ENCODE measurements at regions not wholly inside any gene's neighbourhood (a gene's known extent, or its start where the extent isn't known, plus 50 kb on each side); places are given as distances from the start of the nearest gene placed in this dataset.

GRCh38 chr7:54841772-54842697, 83.0 kb upstream of the SEC61G start:
- intact Hi-C loops (cut with DNase I), result loop anchor here in 1 of 2 donors (5.0 kb wide), 1 partner anchor 40 kb away; no protein-coding TSS in a partner anchor
- no peak for DNase-seq (ENCODE audit: low spot score)

GRCh38 chr7:54843841-54844355, 84.9 kb upstream of the SEC61G start:
- DNase-seq (ENCODE audit: low spot score), result no peak
- intact Hi-C loops (cut with DNase I), result loop anchor here in 1 of 2 donors (5.0 kb wide), 1 partner anchor 42 kb away; no protein-coding TSS in a partner anchor

- intact Hi-C loops (cut with DNase I), result no loop called here
- DNase-seq (ENCODE audit: low spot score), result no peak
Observed at GRCh38 chr7:54846273-54846672, 87.3 kb upstream of the SEC61G start.

DNA sequence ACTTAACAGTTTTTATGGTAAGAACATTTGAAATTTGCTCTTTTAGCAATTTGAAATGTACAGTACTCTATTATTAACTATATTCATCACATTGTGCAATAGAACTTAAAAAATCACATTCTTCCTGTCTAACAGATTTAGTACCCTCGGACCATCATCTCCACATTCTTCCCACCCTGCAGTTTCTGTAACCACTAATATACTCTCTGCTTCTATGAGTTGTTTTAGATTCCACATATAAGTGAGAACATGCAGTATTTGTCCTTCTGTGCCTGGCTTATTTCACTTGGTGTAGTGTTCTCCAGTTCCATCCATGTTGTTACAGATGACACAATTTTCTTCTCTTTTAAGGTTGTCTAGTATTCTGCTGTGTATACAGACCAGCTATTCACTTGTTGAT, 88.9 kb upstream of the SEC61G start:
- intact Hi-C loops (cut with DNase I), result no loop called here
- no peak for DNase-seq (ENCODE audit: low spot score)

DNA sequence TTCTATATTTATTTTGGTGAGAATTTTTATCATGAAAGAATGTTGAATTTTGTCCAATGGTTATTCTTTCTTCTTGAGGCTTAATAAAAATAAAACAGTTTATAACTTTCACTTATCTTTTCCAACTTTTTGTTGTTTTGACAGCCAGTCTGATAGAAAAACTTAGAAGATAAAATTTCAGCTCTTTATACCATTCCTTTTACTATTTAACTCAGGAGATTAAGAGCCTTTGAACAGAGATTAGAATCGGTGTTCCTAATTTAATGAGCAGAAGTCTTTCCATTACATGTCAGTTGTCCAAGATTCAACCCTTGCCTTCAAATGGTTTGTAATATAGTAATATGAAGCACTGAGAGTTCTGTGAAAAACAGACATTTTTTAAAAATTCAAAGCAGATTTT, 97.8 kb upstream of the SEC61G start:
- intact Hi-C loops (cut with DNase I), result no loop called here
- no peak for DNase-seq (ENCODE audit: low spot score)

GRCh38 chr7:54857294-54857693, 98.3 kb upstream of the SEC61G start:
- DNase-seq (ENCODE audit: low spot score), result no peak
- intact Hi-C loops (cut with DNase I), result no loop called here

DNA sequence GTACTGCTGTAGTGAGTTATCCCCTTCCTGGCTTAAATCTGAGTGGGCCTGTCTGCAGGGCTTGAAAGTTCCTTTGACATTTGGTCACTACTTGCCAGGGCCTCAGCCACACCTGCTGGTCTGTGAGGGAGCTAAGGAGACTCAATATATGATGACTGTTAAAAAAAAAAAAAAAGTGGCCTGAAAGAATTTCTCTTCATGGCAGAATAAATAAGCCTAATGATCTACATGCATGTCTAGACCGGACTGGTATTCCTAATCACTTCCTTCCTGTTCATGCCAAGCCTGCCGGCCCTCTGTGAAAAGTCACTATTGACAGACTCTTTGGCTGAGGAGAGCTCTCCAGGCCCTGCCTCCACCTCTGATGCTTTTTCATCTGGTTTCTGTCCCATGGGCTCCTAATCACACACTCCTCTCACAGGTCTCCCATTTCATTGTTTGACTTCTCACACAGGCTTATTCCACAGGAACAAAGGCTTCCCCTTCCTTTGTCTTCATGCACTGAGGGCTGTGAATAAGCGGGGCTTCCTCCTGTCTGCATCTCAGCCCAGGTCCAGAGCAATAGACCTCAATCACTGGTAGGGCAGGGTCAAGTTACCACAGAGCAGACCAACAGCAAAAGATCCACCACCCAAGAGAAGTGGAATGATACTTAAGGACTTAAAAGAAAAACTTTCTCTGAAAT, 99.1 kb upstream of the SEC61G start:
- no peak for DNase-seq (ENCODE audit: low spot score)
- intact Hi-C loops (cut with DNase I), result no loop called here

DNA sequence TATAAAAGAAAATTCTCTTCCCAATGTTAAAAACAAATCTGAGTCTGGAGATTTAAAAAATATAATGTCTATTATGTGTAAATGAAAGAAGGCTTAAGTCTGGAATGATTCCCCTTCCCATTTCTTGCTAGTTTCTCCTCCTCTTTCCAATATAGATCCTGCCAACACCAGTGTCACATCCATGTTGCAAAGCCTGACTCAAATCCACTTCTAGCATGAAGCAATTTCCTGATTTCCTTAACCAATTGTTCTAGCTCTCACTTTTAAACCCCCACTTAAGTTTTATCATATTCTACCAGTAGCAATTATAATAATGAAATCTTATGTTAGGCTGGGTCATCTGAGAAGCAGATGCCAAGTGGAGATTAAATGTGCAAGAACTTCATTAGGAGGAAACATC, 100.1 kb upstream of the SEC61G start:
- no peak for DNase-seq (ENCODE audit: low spot score)
- intact Hi-C loops (cut with DNase I), result no loop called here

GRCh38 chr7:54859545-54859944, 100.5 kb upstream of the SEC61G start:
- intact Hi-C loops (cut with DNase I), result no loop called here
- DNase-seq (ENCODE audit: low spot score), result no peak

DNA sequence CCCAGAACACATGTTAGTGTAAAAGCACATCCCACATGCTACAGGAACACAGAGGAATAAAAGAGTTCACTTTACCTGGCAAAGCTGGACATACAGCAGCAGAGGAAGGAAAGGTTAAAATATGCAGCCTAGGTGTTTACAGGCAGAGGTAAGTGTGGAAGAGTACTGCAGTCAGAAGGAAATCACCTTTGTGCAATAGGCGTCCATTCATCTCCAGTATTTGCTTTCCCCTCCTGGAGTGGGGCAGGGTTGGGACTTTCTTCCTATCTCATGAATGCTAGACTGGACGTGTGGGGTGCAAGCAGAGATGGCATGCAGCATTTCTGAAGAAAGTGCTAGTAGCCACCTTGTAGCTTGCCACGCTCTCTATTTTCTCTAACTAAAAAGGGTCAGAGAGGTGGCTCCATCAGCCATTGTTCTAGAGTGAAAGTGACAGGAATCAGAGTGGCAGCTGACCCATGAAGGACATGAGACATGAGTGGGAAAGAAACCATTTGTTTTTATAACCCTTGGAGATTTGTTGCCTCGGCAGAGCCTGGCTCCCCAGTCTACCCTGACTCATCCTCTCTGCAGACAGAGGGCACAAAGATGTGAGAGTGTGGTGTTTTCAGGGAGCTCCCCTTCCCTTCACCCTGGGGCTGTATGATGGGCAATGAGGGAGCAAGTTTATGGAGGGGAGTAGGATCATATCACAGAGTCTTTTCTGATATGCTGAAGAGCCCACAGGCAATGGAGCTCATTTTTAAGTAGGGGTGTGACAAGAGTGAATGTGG, 101.2 kb upstream of the SEC61G start:
- intact Hi-C loops (cut with DNase I), result no loop called here
- DNase-seq (ENCODE audit: low spot score), result no peak

DNA sequence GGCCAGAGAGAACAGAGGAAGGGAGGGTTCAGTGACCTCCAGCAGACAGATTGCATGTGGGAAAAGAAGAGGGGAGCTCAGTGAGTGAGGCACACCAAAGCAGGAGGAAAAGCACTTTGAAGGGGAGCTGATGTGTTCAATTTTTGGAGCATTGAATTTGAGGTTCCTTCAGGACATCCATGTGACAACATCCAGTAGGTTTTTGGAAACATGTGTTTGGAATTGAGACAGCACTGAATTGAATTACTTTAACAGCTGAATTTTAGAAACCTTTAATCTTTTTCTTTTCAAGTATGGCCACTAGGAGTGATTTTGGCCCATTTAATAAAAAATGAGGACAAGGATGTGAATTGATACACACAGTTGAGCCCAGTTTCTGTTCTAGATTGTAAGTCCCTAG, 101.8 kb upstream of the SEC61G start:
- no peak for DNase-seq (ENCODE audit: low spot score)
- intact Hi-C loops (cut with DNase I), result no loop called here

GRCh38 chr7:54864663-54865062, 105.7 kb upstream of the SEC61G start:
- no peak for DNase-seq (ENCODE audit: low spot score)
- intact Hi-C loops (cut with DNase I), result no loop called here

DNA sequence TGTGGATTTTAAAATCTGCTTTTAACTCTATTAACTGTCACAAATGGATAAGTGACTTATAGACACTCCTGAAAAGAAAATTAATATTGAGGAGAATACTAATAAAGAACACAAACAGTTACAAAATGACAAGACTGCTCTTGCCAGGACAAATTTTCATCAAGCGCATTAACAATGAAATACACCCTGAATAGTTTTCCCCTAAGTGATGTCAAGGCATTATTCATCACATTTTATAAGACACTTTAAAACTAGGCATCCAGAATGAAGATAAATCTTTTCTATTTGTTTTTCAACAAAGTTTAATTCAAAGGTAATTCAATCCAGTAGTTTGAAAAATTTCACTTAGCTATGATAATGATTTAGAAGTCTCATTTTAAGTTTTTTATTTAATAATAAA, 110.5 kb upstream of the SEC61G start:
- intact Hi-C loops (cut with DNase I), result no loop called here
- DNase-seq (ENCODE audit: low spot score), result no peak

GRCh38 chr7:54874804-54875203, 115.8 kb upstream of the SEC61G start:
- intact Hi-C loops (cut with DNase I), result no loop called here
- DNase-seq (ENCODE audit: low spot score), result no peak

- DNase-seq (ENCODE audit: low spot score), result no peak
- intact Hi-C loops (cut with DNase I), result no loop called here
Observed at GRCh38 chr7:54877683-54878082, 118.7 kb upstream of the SEC61G start.

- DNase-seq (ENCODE audit: low spot score), result no peak
- intact Hi-C loops (cut with DNase I), result no loop called here
Observed at GRCh38 chr7:54878339-54878738, 119.3 kb upstream of the SEC61G start.

DNA sequence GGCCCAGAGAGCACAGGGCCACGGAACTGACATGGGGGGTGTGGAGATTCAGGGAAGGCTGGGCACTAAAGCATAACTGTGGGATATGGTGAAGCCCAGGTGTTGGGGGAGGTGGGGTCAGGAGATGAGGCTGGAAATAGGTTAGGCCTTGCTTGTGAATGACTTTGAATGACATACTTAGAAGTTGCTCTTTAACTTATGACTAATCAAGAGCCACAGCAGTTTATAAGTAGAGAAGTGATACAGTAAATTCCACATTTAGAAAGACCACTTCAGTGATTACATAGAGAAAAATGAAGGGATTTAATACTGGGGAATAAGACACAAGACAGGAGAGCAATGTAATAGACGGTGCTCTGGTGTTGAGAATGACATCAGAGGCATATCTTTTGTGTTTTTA, 120.8 kb upstream of the SEC61G start:
- no peak for DNase-seq (ENCODE audit: low spot score)
- intact Hi-C loops (cut with DNase I), result no loop called here

DNA sequence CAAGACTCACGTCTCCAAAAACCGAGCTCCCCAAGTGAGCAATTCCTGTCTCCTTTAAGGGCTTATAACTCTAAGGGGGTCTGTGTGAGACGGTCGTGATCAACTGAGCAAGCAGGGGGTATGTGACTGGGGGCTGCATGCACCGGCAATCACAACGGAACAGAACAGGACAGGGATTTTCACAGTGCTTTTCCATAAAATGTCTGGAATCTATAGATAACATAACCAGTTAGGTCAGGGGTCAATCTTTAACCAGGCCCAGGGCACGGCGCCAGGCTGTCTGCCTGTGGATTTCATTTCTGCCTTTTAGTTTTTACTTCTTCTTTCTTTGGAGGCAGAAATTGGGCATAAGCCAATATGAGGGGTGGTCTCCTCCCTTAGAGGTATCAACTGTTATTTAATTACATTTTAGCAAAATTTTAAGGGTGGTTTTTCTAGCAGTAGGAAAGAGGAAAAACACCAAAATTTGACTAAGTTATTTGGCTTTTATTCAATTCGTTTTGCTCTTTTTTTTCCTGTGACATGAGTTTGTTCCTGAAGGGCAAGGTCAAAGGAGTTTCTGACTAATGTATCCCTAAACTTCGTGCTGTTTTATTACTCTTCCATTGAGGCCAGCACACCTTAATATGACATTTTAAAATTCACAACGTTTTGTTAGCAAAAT, 121.4 kb upstream of the SEC61G start:
- intact Hi-C loops (cut with DNase I), result no loop called here
- no peak for DNase-seq (ENCODE audit: low spot score)

- intact Hi-C loops (cut with DNase I), result no loop called here
- DNase-seq (ENCODE audit: low spot score), result no peak
Observed at GRCh38 chr7:54881816-54882520, 123.0 kb upstream of the SEC61G start.
